Transverse colon (tissue), 4 donors: ENCODE measurements at regions not wholly inside any gene's neighbourhood (a gene's known extent, or its start where the extent isn't known, plus 50 kb on each side); places are given as distances from the start of the nearest gene placed in this dataset.

ENCODE experiments used
- DNase-seq: peaks from one replicate; pipeline ENCODE4 v3.0.0-alpha.2; 2019
- H3K27ac ChIP-seq, 4 donors: fragments of 200-600 bp; sonication (generic); 2 replicates each; pipeline ENCODE4 v1.5.1; 2016 to 2018; ENCODE audit warnings: inconsistent platforms in 4 of 4
- H3K27me3 ChIP-seq: fragments of 200-600 bp; sonication (generic); 2 replicates; pipeline ENCODE4 v1.5.1; 2017; ENCODE audit warnings: inconsistent platforms
- H3K36me3 ChIP-seq, 4 donors: fragments of 200-600 bp; sonication (generic); 2 replicates each; pipeline ENCODE4 v1.5.1; 2017 to 2019; ENCODE audit warnings: inconsistent platforms in 4 of 4
- H3K4me1 ChIP-seq, 4 donors: fragments of 200-600 bp; sonication (generic); 2 replicates each; pipeline ENCODE4 v1.5.1; 2017 to 2020; ENCODE audit warnings: inconsistent platforms in 4 of 4
- H3K4me3 ChIP-seq, 4 donors: fragments of 200-600 bp; sonication (generic); 1 replicate in 1 of 4; 2 replicates in 3 of 4; pipeline versions ENCODE4 v1.5.1 to v1.6.1; 2017 to 2019; ENCODE audit warnings: inconsistent platforms in 4 of 4
- H3K9me3 ChIP-seq, 2 donors: fragments of 200-600 bp; sonication (generic); 2 replicates each; pipeline ENCODE4 v1.5.1; 2017 to 2019; ENCODE audit warnings: inconsistent platforms in 2 of 2
- CTCF ChIP-seq, 5 experiments: fragments of 200-600 bp in 3 of 5; fragments of 450-650 bp in 2 of 5; sonication (generic) in 3 of 5; IDR thresholded peaks; 1 replicate in 2 of 5; 2 replicates in 3 of 5; pipeline ENCODE4 v1.5.1; 2016 to 2017; ENCODE audit warnings: antibody characterized with exemption in 5 of 5, inconsistent platforms in 3 of 5, mild to moderate bottlenecking in 2 of 5, moderate library complexity in 1 of 5
- EP300 ChIP-seq: sonication (generic); formaldehyde crosslinking; IDR thresholded peaks from one replicate; pipeline ENCODE4 v1.6.1; 2017; ENCODE audit warnings: antibody characterized with exemption, low read depth
- POLR2A ChIP-seq: fragments of 450-650 bp; IDR thresholded peaks from one replicate; pipeline ENCODE4 v1.6.1; 2016; ENCODE audit warnings: antibody characterized with exemption, mild to moderate bottlenecking, moderate library complexity
- POLR2AphosphoS5 ChIP-seq, 3 donors: sonication (generic); formaldehyde crosslinking; IDR thresholded peaks; one replicate each; pipeline ENCODE4 v1.6.1; 2016; ENCODE audit warnings: antibody characterized with exemption in 3 of 3
- WGBS, 2 donors: methylation state at CpG; one replicate each; pipeline ENCODE4 v1.1.5; 2018; ENCODE audit warnings: low coverage in 1 of 2; 5-methylcytosine and 5-hydroxymethylcytosine counted together
- in situ Hi-C, 4 donors: fragments of 200-750 bp; cut with MboI; loops; one replicate each; pipeline versions ENCODE4 v1.15.0 to v1.15.1; 2017; ENCODE audit warnings: low sequenced_read_pairs in 3 of 4, low pct_ligation_motif_present in 1 of 4, low pct_unique_long_range_greater_than_20kb in 1 of 4
- intact Hi-C: fragments of 100-400 bp; cut with DNase I; formaldehyde crosslinking; loops from one replicate; pipeline ENCODE4 v1.15.1; 2023; ENCODE audit warnings: low total_unique reads

GRCh38 chr13:86201477-86201876 is 402.3 kb upstream of the SLITRK6 start:
- no peak overlapping the region for H3K27ac ChIP-seq

DNA sequence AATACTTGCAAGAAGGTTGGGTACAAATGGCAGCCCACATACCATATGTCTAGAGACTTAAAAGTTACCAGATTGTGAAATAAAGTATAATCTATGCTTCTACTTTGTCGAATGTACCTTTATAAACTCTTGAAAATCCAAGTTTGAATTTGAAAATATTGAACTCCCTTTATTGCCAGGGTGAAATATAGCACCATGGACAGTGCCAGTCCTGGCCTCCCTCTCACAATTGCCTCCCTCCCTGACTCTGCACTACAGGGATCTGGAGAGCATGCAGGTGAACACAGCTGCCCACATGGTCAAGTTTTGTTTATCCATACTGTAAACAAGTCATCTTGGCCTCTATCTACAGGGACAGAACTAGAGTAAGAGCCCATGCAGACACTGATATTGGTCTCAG is 394.1 kb upstream of the SLITRK6 start:
- 0 to 57% methylated on average over 1 of the region's 1 CpG for WGBS, 2 donors
- H3K4me1 ChIP-seq = no peaks in the 10 kb centered on the region
- no peaks in the 10 kb centered on the region for H3K27me3 ChIP-seq
- no peaks in the 10 kb centered on the region for H3K36me3 ChIP-seq
- DNase-seq = no peak
- TF ChIP-seq POLR2AphosphoS5 (IDR thresholded peaks at IDR 0.05) (no peak), CTCF (IDR thresholded peaks at IDR 0.05) (no peak), POLR2A (no peak), EP300 (no peak)
- H3K4me3 ChIP-seq = no peak overlapping the region
- no peak overlapping the region for H3K27ac ChIP-seq
- in situ Hi-C loops (no loop called here), intact Hi-C loops (no loop called here)
- no peaks in the 10 kb centered on the region for H3K9me3 ChIP-seq

More at GRCh38 chr13:86201477-86201876, 402.3 kb upstream of the SLITRK6 start:
- in situ Hi-C loops (no loop called here), intact Hi-C loops (no loop called here)
- 39% methylated on average over 2 of the region's 2 CpGs for WGBS, 2 donors
- Histone ChIP-seq H3K27me3 (no peaks in the 10 kb centered on the region), H3K9me3 (no peaks in the 10 kb centered on the region), H3K36me3 (no peaks in the 10 kb centered on the region), H3K4me3 (no peak overlapping the region), H3K4me1 (no peaks in the 10 kb centered on the region)
- TF ChIP-seq CTCF (IDR thresholded peaks at IDR 0.05) (no peak), POLR2AphosphoS5 (IDR thresholded peaks at IDR 0.05) (no peak), EP300 (no peak), POLR2A (no peak)
- DNase-seq = no peak

- Histone ChIP-seq H3K4me1 (no peaks in the 10 kb centered on the region), H3K27me3 (no peaks in the 10 kb centered on the region), H3K9me3 (no peaks in the 10 kb centered on the region), H3K36me3 (no peaks in the 10 kb centered on the region), H3K27ac (no peak overlapping the region), H3K4me3 (no peak overlapping the region)
- intact Hi-C loops (no loop called here), in situ Hi-C loops (no loop called here)
- no peak for DNase-seq
- no peak for TF ChIP-seq POLR2AphosphoS5 (IDR thresholded peaks at IDR 0.05)
- TF ChIP-seq EP300 = no peak
- TF ChIP-seq CTCF (IDR thresholded peaks at IDR 0.05) = no peak
- TF ChIP-seq POLR2A = no peak
- 77 to 91% methylated on average over 4 of the region's 4 CpGs for WGBS, 2 donors
These were observed 389.0 kb upstream of the SLITRK6 start for GRCh38 chr13:86188170-86188569.

- Histone ChIP-seq H3K27ac (no peak overlapping the region), H3K9me3 (no peaks in the 10 kb centered on the region), H3K36me3 (no peaks in the 10 kb centered on the region), H3K4me3 (no peak overlapping the region), H3K27me3 (no peaks in the 10 kb centered on the region), H3K4me1 (no peaks in the 10 kb centered on the region)
- 59 to 83% methylated on average over 4 to 5 of the region's 5 CpGs for WGBS, 2 donors
- no peak for DNase-seq
- in situ Hi-C loops = no loop called here
- TF ChIP-seq EP300 (no peak), POLR2AphosphoS5 (IDR thresholded peaks at IDR 0.05) (no peak), CTCF (IDR thresholded peaks at IDR 0.05) (no peak), POLR2A (no peak)
- intact Hi-C loops = no loop called here
These were observed 386.4 kb upstream of the SLITRK6 start for GRCh38 chr13:86185636-86186035.
